GM12878 (cell line): ENCODE measurements at regions not wholly inside any gene's neighbourhood (a gene's known extent, or its start where the extent isn't known, plus 50 kb on each side); places are given as distances from the start of the nearest gene placed in this dataset.

ENCODE experiments used
- ATF3 ChIP-seq: IDR thresholded peaks from 2 replicates; pipeline ENCODE4 v1.6.1; 2011; ENCODE audit warnings: low read depth, mild to moderate bottlenecking, low read length, moderate library complexity, borderline replicate concordance; ENCODE audit errors: extremely low read depth
- BRCA1 ChIP-seq: IDR thresholded peaks from 2 replicates; pipeline ENCODE4 v1.6.1; 2011; ENCODE audit warnings: low read depth, low read length, improper control_type of control experiment
- CREB1 ChIP-seq: IDR thresholded peaks from 2 replicates; pipeline ENCODE4 v1.6.1; 2012; ENCODE audit warnings: low read depth, mild to moderate bottlenecking, inconsistent platforms
- EP300 ChIP-seq, 2 experiments: fragments of 150-350 bp in 1 of 2; IDR thresholded peaks; 2 replicates each; pipeline ENCODE4 v1.6.1; 2011 to 2012; ENCODE audit warnings: low read depth in 2 of 2, low read length in 2 of 2, borderline replicate concordance in 1 of 2, improper control_type of control experiment in 1 of 2, inconsistent platforms in 1 of 2; ENCODE audit not compliant: control insufficient read depth in 1 of 2
- EZH2 ChIP-seq: IDR thresholded peaks from 2 replicates; pipeline ENCODE4 v1.6.1; 2012; ENCODE audit warnings: low read depth, mild to moderate bottlenecking, control low read depth, inconsistent platforms, low read length, borderline replicate concordance; ENCODE audit not compliant: control insufficient read depth
- KDM1A ChIP-seq: fragments of 200-600 bp; sonication (generic); IDR thresholded peaks from 2 replicates; pipeline ENCODE4 v1.6.1; 2016; ENCODE audit warnings: borderline replicate concordance
- MXI1 ChIP-seq: fragments of 150-350 bp; IDR thresholded peaks from 2 replicates; pipeline ENCODE4 v1.6.1; 2011; ENCODE audit warnings: low read depth, mild to moderate bottlenecking, inconsistent platforms, low read length, improper control_type of control experiment
- POLR2A ChIP-seq: IDR thresholded peaks from 2 replicates; pipeline ENCODE4 v1.6.1; 2011; ENCODE audit warnings: low read depth, mild to moderate bottlenecking, low read length
- RAD21 ChIP-seq: IDR thresholded peaks from 2 replicates; pipeline ENCODE4 v1.6.1; 2011; ENCODE audit warnings: mild to moderate bottlenecking, low read depth, low read length, moderate library complexity; ENCODE audit not compliant: insufficient read depth
- RFX5 ChIP-seq: IDR thresholded peaks from 2 replicates; pipeline ENCODE4 v1.6.1; 2011; ENCODE audit warnings: low read depth, low read length, improper control_type of control experiment
- SIN3A ChIP-seq: IDR thresholded peaks from 2 replicates; pipeline ENCODE4 v1.6.1; 2012; ENCODE audit warnings: low read depth, low read length, improper control_type of control experiment
- ZNF384 ChIP-seq: IDR thresholded peaks from 2 replicates; pipeline ENCODE4 v1.6.1; 2012; ENCODE audit warnings: low read depth, mild to moderate bottlenecking, low read length, improper control_type of control experiment, borderline replicate concordance
- TF ChIP-seq, protein P1 (sequence below), 3 experiments: IDR thresholded peaks in 2 of 3; conservative IDR thresholded peaks in 1 of 3; 2 replicates each; pipeline ENCODE4 v1.5.1; 2011; ENCODE audit warnings: low read depth in 3 of 3, low read length in 3 of 3, mild to moderate bottlenecking in 3 of 3, control low read depth in 2 of 3, moderate library complexity in 2 of 3, inconsistent platforms in 1 of 3, mixed read lengths in 1 of 3; ENCODE audit not compliant: control insufficient read depth in 2 of 3, insufficient read depth in 1 of 3; ENCODE audit errors: extremely low read depth in 1 of 3

GRCh38 chr3:176347424-176348146, 849.7 kb downstream of the TBL1XR1 start:
- TF ChIP-seq SIN3A = no peak
- TF ChIP-seq, protein P1, sequence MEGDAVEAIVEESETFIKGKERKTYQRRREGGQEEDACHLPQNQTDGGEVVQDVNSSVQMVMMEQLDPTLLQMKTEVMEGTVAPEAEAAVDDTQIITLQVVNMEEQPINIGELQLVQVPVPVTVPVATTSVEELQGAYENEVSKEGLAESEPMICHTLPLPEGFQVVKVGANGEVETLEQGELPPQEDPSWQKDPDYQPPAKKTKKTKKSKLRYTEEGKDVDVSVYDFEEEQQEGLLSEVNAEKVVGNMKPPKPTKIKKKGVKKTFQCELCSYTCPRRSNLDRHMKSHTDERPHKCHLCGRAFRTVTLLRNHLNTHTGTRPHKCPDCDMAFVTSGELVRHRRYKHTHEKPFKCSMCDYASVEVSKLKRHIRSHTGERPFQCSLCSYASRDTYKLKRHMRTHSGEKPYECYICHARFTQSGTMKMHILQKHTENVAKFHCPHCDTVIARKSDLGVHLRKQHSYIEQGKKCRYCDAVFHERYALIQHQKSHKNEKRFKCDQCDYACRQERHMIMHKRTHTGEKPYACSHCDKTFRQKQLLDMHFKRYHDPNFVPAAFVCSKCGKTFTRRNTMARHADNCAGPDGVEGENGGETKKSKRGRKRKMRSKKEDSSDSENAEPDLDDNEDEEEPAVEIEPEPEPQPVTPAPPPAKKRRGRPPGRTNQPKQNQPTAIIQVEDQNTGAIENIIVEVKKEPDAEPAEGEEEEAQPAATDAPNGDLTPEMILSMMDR (IDR thresholded peaks at IDR 0.05 in 2 of 3, conservative IDR thresholded peaks at IDR 0.05 in 1 of 3; ENCODE audit: control insufficient read depth in 2 of 3, extremely low read depth in 1 of 3, insufficient read depth in 1 of 3, low read depth in 3 of 3, low read length in 3 of 3) = no peak
- no peak for TF ChIP-seq CREB1
- no peak for TF ChIP-seq MXI1
- TF ChIP-seq ATF3 = no peak
- TF ChIP-seq KDM1A = no peak
- no peak for TF ChIP-seq BRCA1
- TF ChIP-seq ZNF384 = no peak
- TF ChIP-seq EZH2 = no peak
- TF ChIP-seq EP300 (IDR thresholded peaks at IDR 0.05; ENCODE audit: borderline replicate concordance in 1 of 2, control insufficient read depth in 1 of 2, low read depth in 2 of 2, low read length in 2 of 2) = no peak
- no peak for TF ChIP-seq RAD21
- TF ChIP-seq RFX5 = no peak
- TF ChIP-seq POLR2A = no peak
